GM12891 (cell line): ENCODE measurements at regions not wholly inside any gene's neighbourhood (a gene's known extent, or its start where the extent isn't known, plus 50 kb on each side); places are given as distances from the start of the nearest gene placed in this dataset.
"Not testable (repeated sequence)": the region's sequence is repeated elsewhere in the genome, so short reads cannot be mapped to it uniquely, and the experiment has no call there.

Experiments
- POLR2A ChIP-seq: IDR thresholded peaks from 2 replicates; pipeline ENCODE4 v1.6.1; 2011; ENCODE audit warnings: low read depth, low read length, control low read depth
- TAF1 ChIP-seq: IDR thresholded peaks from 2 replicates; pipeline ENCODE4 v1.6.1; 2011; ENCODE audit warnings: low read depth, low read length, control low read depth

DNA sequence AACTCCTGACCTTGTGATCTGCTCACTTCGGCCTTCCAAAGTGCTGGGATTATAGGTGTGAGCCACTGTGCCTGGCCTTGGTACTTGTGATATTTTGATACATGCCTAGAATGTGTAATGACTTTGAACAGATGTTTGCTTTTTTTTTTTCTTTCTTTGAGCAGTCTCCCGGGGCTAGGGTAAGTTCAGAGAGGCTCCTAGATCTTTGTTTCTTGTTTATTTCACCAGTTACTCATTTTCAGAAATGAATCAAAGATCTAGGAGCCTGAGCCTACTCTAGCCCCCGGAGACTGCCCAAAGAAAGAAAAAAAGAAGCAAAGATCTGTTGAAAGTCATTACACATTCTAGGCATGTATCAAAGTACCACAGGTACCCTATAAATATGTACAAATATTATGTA lies 83.0 kb upstream of the CRYM start:
- not testable (repeated sequence) for TF ChIP-seq TAF1, POLR2A
